ENCODE measurements at regions not wholly inside any gene's neighbourhood (a gene's known extent, or its start where the extent isn't known, plus 50 kb on each side); places are given as distances from the start of the nearest gene placed in this dataset.
A peak's percentile ranks its signal among the peaks of the same experiment; 100 is the strongest.
"Not testable (repeated sequence)": the region's sequence is repeated elsewhere in the genome, so short reads cannot be mapped to it uniquely, and the experiment has no call there.

DNA sequence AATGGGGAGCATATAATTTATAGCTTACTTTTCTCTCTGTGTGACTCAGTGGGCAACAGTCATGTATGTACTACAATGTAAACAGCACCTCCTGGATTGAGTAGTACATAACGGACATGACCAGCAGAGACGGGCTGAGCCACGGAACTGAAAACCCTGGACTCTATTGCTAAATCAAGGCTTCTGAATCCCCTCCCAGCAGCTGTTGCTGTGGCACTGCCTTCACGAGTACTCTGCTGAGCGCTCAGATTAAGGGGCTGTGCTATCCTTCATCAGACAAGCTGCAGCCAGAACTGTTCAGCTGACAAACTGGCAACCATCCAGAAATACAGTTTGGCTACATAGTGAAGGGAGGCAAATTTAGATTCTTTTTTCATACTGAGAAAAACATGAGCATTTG is 131.3 kb upstream of the CCDC180 start:
- DNase-seq, result no peak

DNA sequence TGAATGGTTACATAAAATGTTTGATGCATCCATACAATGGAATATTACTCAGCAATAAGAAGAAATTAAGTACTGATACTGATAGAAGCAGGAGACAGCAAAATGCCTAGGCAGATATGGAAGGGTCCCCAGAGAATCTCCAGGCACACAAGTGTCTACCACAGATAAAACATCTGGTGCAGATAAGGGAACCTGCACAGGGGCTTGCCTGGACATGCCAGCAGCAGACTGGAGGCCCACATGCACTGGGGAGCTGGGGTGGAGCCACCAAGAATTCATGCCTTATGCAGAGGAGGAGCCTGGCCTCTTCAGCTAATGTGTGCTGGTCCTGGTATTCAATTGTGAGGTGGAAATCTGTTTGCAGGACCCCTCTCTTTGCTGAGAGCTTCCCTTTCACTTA is 129.2 kb upstream of the CTSV start:
- DNase-seq, result not testable (repeated sequence)

DNA sequence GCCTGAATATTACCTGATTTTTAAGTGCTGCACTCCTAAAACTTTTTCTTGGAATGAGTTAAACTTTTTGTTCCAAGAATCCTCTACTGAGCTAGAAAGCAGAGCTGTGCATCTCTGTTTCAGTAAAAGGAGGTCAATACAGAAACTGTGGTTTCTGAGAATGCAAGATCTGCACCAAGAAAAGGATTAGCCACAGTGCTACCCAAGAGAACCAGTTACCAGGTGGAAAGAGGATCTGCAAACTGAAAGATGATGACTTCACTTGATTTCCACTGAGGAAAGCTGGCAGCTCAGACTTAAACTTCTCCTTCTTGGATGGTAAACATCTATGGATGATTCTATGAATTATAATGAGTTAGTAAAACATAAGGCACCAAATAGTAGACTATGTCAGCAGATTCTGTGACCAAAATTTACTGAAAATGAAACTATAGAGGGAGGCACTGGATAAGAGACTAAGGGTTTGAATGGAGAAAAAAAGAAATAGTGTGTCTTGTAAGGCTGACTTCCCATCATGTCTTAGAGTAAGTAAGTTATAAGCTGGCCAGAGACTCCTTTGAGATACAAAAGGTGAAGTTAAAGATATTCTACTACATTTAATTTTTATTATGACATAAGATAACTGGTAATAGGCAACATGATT is 127.7 kb upstream of the CTSV start:
- DNase-seq, result not testable (repeated sequence)

DNA sequence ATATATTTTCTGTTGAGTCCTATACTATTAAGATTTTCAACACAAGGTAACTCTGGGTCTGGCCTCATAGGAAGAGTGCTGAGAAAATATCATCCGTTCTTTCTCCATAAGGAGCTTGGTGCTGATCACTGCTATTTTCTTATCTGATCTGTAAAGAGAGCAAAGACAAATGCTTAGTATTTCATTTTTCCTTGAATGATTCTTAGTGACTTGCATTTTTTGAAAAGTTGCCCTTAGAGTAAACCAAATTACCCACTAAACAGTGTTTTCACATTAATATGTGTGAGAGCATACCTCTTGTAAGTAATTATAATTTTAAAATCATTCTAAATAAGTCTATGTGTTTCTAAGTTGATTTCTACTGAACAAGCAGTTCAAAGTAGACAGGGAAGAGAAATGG is 121.3 kb upstream of the CTSV start:
- no peak for DNase-seq

DNA sequence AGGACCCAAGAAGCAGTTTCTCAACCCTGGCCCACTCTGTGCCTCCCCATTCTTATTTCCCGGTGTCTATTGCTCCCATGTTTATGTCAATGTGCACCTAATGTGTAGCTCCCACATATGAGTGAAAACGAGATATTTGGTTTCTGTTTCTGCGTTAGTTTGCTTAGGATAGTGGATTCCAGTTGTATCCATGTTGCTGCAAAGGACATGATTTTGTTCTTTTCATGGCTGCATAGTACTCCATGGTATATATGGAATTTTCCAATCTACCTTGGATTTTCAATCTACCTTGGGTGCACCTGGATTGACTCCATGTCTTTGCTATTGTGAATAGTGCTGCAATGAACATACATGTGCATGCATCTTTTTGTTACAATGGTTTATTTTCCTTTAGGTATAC is 119.8 kb upstream of the CTSV start:
- DNase-seq, result not testable (repeated sequence)

DNA sequence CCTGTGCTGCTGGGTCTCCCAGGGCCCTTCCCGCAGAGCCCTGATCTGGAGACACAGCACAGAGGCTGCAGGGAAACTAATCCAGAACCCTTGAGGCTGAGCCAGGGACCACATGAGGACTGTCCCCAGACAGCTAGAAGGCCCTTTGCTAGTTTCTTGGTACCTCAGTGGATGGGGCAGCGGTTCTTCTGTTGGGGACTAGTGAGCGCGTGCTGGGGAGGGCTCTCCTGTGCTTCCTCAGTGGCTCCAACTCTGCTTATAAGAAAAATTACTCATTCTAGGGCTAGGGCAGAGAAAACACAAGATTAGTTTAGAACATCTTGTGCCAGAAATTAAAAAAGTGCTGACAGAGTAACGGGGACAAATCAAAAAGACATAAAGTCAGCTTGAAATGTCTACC is 116.5 kb upstream of the CTSV start:
- not testable (repeated sequence) for DNase-seq

DNA sequence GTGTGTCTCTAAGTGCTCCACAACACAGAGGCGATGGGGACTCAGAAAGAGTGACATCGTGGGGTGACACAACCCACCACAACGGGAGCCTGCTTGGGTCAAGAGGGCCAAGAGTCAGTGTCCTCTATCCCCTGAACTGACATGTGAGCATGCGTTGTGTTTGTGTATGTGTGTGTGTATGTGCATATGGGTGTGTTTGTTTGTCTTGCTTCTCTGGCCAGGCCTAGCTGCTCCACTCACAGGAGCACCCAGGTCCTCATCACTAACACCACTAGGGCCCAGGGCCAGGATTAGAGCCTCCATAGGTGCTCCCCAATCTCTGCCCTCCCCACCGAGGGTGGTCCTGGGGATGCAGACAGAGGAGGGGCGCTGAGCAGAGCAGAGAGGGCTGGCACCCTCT is 115.0 kb upstream of the CTSV start:
- no peak for DNase-seq

DNA sequence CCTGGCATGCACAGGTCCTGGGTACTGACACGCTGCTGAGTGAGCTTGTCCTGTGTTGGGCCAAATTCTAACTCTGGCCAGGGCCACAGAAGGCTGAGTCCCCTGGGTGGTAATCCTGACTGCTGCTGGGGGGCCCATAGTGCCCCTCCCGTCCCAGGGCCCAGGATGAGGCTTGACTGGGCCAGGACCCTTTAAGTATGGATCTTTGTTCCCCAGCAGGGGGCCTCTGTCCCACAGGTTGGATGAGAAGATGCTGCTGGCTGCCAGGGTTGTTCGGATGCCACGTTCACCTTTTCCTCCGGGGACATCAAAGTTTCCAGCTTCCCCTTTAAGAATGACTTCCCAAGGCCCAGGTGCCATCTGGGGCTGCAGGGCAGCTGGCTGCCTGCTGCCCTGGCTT is 114.2 kb upstream of the CTSV start:
- DNase-seq, result not testable (repeated sequence)

DNA sequence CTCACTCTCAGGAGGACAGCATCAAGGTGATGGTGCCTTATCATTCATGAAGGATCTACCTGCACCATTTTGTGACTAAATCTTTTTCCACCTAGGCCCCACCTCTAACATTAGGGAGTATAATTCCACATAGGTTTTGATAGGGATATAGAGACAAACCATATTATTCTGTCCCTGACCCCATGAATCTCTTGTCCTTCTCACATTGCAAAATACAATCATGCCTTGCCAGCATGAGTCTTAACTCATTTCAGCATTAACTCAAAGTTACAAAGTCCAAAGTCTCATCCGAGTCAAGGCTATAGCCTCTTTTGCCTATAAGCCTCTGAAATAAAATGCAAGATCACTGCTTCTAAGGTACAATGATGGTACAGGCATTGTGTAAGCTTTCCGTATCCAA is 111.5 kb upstream of the CTSV start:
- DNase-seq, result not testable (repeated sequence)

DNA sequence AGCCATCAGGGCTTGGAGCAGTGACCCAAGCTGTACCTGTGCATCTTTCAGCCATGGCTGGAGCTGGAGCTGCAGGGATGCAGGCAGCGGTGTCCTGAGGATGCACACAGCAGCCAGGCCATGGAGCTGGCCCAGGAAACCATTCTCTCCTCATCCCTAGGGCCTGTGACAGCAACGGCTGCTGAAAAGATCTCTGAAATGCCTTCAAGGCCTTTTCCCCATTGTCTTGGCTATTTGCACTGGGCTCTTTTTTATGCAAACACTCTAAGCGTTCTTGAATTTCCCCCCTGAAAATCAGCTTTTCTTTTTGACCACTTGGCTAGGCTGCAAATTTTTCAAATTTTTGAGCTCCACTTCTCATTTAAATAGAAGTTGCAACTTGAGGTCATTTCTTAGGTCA is 109.5 kb upstream of the CTSV start:
- DNase-seq, result not testable (repeated sequence)

DNA sequence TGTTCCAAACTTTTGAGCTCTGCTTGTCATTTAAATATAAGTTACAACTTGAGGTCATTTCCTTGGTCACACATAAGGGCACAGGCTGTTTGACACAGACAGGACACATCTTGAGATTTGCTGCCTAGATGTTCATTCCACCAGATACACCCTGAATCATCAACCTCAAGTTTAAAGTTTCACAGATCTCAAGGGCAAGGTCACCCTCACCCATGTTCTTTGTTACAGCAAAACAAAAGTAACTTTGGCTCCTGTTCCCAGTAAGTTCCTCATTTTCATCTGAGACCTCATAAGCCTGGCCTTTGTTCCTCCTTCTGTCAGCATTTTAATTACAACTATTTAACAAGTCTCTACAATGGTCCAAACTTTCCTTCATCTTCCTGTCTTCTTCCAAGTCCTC is 106.7 kb upstream of the CTSV start:
- not testable (repeated sequence) for DNase-seq

DNA sequence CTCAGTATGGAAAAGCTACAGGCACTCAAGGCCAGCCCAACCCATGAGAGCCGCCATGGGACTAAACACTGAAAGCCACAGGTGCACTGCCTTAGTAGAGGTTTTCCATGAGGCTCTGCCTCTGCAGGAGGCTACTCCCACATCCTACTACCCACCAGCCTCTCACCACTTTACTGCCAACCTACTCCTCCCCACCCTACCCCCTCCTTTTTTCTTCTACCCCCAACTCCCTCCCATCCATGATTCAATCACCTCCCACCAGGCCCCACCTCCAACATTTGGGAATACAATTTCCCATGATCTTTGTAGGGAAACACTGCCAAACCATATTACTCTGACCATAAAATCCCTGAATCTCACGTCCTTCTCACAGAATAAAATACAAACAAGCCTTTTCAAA is 101.6 kb upstream of the CTSV start:
- no peak for DNase-seq

DNA sequence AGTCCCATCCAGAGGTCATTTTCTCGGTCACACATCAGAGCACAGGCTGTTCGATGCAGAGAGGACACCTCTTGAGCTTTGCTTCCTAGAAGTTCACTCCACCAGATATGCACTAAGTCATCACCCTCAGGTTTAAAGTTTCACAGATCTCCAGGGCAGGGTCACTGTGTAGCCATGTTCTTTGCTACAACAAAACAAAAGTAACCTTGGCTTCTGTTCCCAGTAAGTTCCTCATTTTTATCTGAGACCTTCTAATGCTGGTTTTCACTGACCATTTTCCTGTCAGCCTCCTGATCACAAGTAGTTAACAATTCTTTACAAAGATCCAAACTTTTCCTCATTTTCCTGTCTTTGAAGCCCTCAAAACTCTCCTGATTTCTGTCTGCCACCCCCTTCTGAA is 97.5 kb upstream of the CTSV start:
- no peak for DNase-seq

DNA sequence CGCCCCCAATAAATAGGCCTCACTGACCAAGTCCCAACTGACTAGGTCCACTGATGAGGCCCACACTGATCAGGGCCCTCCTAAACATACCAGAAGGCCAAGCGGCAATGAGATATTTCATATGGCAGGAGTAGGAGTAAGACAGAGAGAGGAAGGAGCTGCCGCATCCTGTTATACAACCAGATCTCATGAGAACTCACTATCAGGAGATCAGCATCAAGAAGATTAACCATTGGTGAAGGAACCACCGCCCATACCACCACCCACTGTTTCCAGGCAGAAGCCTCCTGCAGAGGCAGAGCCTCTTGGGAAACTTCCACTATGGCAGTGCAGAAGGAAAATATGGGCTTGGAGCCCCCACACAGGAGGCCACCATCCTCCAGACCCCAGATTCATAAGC is 95.0 kb upstream of the CTSV start:
- DNase-seq, result not testable (repeated sequence)

DNA sequence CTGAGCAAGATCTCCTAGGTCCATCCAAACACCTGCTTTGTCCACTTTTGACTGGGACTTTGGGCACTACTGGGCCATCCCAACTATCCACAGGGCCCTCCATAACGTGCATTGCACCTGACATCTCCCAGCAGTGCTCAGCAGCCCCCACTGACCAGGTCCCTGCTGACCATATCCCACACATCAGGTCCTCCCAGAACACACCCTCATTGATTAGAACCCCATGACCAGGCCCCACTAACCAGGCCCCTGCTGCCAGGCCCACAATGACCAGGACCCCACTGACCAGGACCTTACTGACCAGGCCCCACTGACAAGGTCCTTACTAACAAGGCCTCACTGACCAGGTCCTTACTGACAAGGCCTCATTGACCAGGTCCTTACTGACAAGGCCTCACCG is 93.9 kb upstream of the CTSV start:
- DNase-seq, result no peak

DNA sequence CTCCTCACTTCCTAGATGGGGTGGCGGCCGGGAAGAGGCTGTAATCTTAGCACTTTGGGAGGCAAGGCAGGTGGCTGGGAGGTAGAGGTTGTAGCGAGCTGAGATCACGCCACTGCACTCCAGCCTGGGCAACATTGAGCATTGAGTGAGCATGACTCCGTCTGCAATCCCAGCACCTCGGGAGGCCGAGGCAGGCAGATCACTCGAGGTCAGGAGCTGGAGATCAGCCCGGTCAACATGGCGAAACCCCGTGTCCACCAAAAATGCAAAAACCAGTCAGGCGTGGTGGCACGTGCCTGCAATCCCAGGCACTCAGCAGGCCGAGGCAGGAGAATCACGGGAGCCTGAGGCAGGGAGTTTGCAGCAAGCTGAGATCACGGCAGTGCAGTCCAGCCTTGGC is 91.9 kb upstream of the CTSV start:
- DNase-seq, result not testable (repeated sequence)

DNA sequence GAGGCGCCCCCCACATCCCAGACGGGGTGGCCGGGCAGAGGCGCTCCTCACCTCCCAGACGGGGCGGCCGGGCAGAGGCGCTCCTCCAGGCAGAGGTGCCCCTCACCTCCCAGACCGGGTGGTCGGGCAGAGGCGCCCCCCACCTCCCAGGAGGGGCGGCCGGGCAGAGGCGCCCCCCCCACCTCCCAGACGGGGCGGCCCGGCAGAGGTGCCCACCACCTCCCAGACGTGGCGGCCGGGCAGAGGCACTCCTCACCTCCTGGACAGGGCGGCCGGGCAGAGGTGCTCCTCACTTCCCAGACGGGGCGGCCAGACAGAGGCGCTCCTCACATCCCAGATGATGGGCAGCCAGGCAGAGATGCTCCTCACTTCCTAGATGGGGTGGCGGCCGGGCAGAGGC is 91.4 kb upstream of the CTSV start:
- DNase-seq, result not testable (repeated sequence)

DNA sequence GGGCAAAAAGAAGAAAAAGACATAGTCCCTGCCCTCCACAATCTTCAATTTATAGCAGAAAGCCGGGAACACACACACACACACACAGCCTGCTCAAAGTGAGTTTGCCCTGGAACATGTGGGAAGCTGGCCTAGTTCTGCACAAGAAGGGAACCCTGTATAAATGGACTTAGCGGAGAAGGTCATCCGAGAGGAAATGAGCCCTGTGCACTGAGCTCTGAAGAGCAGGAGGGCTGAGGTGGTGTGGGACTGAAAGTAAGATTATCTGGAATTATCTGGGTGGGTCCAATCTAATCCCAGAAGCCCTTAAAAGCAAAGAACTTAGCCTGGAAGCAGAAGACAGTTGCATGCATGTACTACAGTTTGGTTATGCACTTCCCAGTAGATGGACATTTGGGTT is 90.0 kb upstream of the CTSV start:
- DNase-seq, result no peak

DNA sequence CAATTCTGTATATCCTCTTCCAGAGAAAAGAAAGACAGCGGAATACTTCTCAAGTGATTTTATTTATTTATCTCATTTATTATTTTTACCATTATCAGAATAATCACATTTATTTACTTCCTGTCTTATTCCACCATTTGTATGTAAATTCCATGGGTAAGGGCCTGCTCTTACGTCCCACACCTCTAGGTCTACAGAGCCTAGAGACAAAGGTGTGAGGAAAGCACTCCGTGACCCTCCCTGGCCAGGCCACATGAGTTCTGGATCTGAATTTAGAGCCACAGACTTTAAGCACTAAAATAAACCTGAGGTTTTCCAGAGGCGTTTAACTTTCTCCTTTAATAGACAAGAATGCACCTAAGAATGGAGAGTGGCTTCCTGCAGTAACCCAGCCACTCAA is 85.3 kb upstream of the CTSV start:
- no peak for DNase-seq

DNA sequence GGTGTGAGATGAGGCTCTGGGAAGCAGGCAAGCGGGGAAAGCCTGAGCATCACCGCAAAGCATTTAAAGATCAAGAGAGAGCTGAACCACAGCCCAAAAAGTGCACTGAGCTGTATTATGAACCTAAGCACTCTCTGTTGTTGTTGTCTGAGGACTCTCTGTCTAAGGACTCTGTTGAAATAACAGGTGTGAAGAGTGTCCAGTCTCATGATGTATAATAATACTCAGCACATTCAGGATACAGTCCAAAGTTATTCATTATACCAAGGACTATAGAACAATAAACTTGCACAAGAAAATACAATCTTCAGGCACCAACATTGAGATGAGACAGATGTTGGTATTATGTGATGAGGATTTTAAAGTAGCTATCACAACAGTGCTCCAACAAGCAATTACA is 71.8 kb upstream of the CTSV start:
- DNase-seq, result no peak

DNA sequence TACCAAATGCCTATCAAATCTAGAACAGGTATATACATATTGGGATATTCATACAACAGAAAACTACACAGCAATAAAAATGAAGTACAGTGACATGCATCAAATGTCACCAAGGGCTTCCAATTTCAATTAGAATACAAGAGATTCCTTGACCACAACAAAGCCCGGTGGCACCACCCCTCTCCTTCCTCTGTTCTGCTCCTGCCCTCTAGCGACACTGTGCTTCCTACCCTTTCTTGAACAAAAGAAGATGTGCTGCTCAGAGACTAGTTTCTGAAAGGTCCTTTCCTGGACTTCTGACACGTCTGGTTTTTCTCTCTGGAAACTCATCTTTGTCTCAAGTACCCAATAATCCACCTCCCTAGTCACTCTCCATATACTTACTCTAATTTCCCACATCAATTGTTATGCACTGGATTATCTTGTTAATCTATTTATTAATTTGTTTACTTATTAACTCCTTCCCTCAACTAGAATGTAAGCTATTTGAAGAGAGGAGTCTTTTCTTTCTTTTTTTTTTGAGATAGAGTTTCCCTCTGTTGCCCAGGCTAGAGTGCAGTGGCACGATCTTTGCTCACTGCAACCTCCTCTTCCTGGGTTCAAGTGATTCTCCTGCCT is 70.4 kb upstream of the CTSV start:
- DNase-seq, result peak; percentile 74

DNA sequence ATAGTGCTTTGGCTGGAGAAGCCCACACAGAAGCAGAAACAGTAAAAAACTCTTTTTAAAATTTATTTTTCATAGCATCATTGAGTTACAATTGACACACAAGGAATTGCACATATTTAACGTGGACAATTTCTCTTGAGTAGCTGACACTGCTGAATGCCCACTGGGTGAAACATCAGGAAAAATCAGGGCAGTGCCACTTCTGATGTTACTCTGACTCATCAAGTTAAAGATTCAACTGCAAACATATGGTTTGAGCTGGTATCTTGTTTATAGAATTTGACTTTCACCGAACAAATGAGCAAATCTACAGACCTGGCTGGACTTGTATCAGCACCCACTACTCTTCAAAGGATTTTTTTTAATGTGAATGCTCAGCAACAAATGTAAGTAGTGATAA is 66.3 kb upstream of the CTSV start:
- not testable (repeated sequence) for DNase-seq

DNA sequence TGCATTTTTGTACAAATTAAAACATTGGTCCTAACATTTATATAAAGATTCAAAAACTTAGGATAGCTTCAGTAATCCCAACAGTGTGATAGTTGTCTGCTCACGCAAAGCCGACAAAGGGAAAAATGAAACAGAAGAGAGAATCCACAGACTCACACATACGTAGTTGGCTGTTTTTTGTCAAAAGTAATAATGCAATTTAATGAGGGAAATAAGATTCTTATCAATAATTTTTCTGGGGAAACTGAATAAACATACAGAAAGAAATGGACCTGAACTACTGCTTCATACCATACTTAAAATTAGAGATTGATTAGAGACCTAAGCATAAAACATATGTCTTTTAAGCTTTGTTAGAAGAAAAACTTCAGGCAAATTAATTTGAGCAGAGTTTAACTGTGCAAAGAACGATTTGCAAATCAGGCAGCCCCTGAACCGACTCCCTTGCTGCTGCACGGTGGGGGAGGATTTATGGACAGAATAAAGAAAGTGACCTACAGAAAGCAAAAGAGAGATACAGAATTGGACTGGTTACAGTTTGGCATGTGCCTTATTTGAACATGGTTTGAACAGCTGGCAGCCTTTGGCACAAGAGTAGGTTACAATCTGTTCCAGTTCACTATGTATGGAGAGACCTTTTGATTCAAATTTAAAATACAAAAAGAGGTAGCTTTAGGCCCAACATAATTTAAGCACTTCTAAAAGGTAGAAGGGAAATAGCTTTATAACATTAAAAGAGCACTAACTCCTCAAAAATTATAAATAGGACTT is 64.9 kb upstream of the CTSV start:
- not testable (repeated sequence) for DNase-seq

DNA sequence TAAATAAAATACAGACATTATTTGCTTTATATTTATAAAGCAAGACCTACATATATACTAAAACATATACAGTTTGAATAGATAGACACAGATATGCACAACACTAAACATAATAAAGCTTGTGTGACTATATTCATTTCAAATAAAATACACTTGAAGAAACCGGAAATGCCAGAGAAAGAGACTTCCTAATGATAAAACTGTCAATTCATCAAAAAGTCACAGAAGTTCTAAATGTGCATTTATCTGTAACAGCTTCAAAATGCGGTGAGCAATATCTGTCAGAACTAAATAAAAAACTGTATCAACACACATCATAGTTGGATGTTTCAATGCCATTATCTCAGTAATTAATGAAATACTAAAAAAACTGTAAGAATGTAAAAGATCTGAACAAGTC is 60.6 kb upstream of the CTSV start:
- DNase-seq, result not testable (repeated sequence)
